Gastroesophageal sphincter (tissue), 3 donors: ENCODE measurements at regions not wholly inside any gene's neighbourhood (a gene's known extent, or its start where the extent isn't known, plus 50 kb on each side); places are given as distances from the start of the nearest gene placed in this dataset.

ENCODE experiments used
- EP300 ChIP-seq: sonication (generic); formaldehyde crosslinking; IDR thresholded peaks from one replicate; pipeline ENCODE4 v1.6.1; 2017; ENCODE audit warnings: antibody characterized with exemption, mild to moderate bottlenecking
- TF ChIP-seq, protein P1 (sequence below), 4 experiments: fragments of 200-600 bp in 2 of 4; fragments of 450-650 bp in 2 of 4; sonication (generic) in 1 of 4; IDR thresholded peaks; one replicate each; pipeline ENCODE4 v1.5.1; 2017 to 2019; ENCODE audit warnings: antibody characterized with exemption in 4 of 4, mild to moderate bottlenecking in 2 of 4, moderate library complexity in 2 of 4

DNA sequence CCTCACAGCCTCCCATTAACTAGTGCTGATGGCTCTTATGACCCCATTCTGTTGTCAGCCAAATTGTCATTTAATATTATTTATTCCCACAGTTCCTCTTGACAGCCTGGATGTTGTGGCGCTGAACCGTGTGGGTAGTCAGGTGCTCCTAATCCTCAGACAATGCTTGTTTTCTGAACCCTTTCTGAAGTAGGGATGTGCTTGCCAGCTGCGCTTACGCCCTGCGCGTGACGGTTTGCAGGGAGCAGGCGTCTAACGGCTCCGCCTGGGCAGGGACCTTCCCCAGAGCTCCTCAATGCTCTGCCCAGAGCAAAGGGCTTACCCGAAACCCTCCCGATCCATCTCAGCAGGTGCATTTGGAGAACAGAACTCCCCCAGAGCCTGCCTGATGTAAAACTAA is 358.2 kb upstream of the MYT1L start:
- no peak for TF ChIP-seq EP300
- TF ChIP-seq, protein P1, sequence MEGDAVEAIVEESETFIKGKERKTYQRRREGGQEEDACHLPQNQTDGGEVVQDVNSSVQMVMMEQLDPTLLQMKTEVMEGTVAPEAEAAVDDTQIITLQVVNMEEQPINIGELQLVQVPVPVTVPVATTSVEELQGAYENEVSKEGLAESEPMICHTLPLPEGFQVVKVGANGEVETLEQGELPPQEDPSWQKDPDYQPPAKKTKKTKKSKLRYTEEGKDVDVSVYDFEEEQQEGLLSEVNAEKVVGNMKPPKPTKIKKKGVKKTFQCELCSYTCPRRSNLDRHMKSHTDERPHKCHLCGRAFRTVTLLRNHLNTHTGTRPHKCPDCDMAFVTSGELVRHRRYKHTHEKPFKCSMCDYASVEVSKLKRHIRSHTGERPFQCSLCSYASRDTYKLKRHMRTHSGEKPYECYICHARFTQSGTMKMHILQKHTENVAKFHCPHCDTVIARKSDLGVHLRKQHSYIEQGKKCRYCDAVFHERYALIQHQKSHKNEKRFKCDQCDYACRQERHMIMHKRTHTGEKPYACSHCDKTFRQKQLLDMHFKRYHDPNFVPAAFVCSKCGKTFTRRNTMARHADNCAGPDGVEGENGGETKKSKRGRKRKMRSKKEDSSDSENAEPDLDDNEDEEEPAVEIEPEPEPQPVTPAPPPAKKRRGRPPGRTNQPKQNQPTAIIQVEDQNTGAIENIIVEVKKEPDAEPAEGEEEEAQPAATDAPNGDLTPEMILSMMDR (IDR thresholded peaks at IDR 0.05) = no peak
